Endodermal cell (in vitro differentiated cells): ENCODE measurements at regions not wholly inside any gene's neighbourhood (a gene's known extent, or its start where the extent isn't known, plus 50 kb on each side); places are given as distances from the start of the nearest gene placed in this dataset.
"Not testable (repeated sequence)": the region's sequence is repeated elsewhere in the genome, so short reads cannot be mapped to it uniquely, and the experiment has no call there.

Source experiments
- DNase-seq: peaks from one replicate; pipeline ENCODE4 v3.0.0-alpha.2; 2017
- H3K27ac ChIP-seq: 2 replicates; pipeline ENCODE4 v1.5.1; 2013; ENCODE audit warnings: mild to moderate bottlenecking, low read depth, low read length, moderate library complexity
- H3K27me3 ChIP-seq: 2 replicates; pipeline ENCODE4 v1.6.1; 2013; ENCODE audit warnings: mild to moderate bottlenecking, low read length, moderate library complexity; ENCODE audit not compliant: insufficient read depth, control insufficient read depth, poor library complexity, severe bottlenecking
- H3K36me3 ChIP-seq: 2 replicates; pipeline ENCODE4 v1.7.0; 2013; ENCODE audit warnings: mild to moderate bottlenecking, low read length, moderate library complexity; ENCODE audit not compliant: control insufficient read depth, insufficient read depth
- H3K4me1 ChIP-seq: one replicate; pipeline ENCODE4 v1.7.0; 2013; ENCODE audit warnings: low read length; ENCODE audit not compliant: control insufficient read depth, insufficient read depth
- H3K4me3 ChIP-seq: 2 replicates; pipeline ENCODE4 v1.5.1; 2013; ENCODE audit warnings: mild to moderate bottlenecking, low read length, moderate library complexity
- H3K9ac ChIP-seq: 2 replicates; pipeline ENCODE4 v1.6.1; 2013; ENCODE audit warnings: mild to moderate bottlenecking, low read length, moderate library complexity; ENCODE audit not compliant: poor library complexity, severe bottlenecking; ENCODE audit errors: extremely low read depth
- H3K9me3 ChIP-seq: 2 replicates; pipeline ENCODE4 v1.6.1; 2013; ENCODE audit warnings: mild to moderate bottlenecking, low read length, moderate library complexity; ENCODE audit not compliant: control insufficient read depth
- H3K27ac Mint-ChIP-seq: 2 replicates; pipeline ENCODE4 v1.8.0; 2020; ENCODE audit warnings: mixed read lengths
- H3K27me3 Mint-ChIP-seq: 2 replicates; pipeline ENCODE4 v1.8.0; 2021; ENCODE audit warnings: mild to moderate bottlenecking, mixed read lengths; ENCODE audit not compliant: insufficient read depth
- H3K36me3 Mint-ChIP-seq: 2 replicates; pipeline ENCODE4 v1.8.0; 2020; ENCODE audit warnings: low read depth, mixed read lengths
- H3K4me1 Mint-ChIP-seq: 2 replicates; pipeline ENCODE4 v1.8.0; 2020; ENCODE audit warnings: mixed read lengths
- H3K4me3 Mint-ChIP-seq: 2 replicates; pipeline ENCODE4 v1.8.0; 2020; ENCODE audit warnings: mild to moderate bottlenecking, moderate library complexity, mixed read lengths
- H3K9me3 Mint-ChIP-seq: 2 replicates; pipeline ENCODE4 v1.8.0; 2020; ENCODE audit warnings: mild to moderate bottlenecking, mixed read lengths
- CTCF ChIP-seq: fragments of 200-600 bp; sonication (generic); conservative IDR thresholded peaks from 2 replicates; pipeline ENCODE4 v1.5.0; 2021; ENCODE audit warnings: antibody characterized with exemption, mild to moderate bottlenecking
- WGBS, 2 experiments: methylation state at CpG; one replicate each; pipeline versions ENCODE4 v1.1.5 to v1.1.7; 2013; ENCODE audit warnings: missing lambda C conversion rate in 2 of 2, mixed read lengths in 1 of 2; ENCODE audit not compliant: insufficient coverage in 1 of 2, insufficient read length in 1 of 2; 5-methylcytosine and 5-hydroxymethylcytosine counted together

GRCh38 chr12:87575906-87576305 is 453.3 kb downstream of the C12orf50 start:
- H3K4me1 Mint-ChIP-seq, result peaks cover 21% of the 10 kb centered on the region

GRCh38 chr12:87566918-87567317 is 462.3 kb downstream of the C12orf50 start:
- DNase-seq, H3K36me3 Mint-ChIP-seq, H3K4me1 ChIP-seq, H3K27me3 Mint-ChIP-seq, H3K4me3 Mint-ChIP-seq, H3K36me3 ChIP-seq, H3K4me1 Mint-ChIP-seq, H3K27ac ChIP-seq, H3K27ac Mint-ChIP-seq, H3K4me3 ChIP-seq, H3K9ac ChIP-seq, H3K27me3 ChIP-seq: not testable (repeated sequence)
- H3K9me3 ChIP-seq, result peaks cover 29% of the 10 kb centered on the region
- peaks cover 26% of the 10 kb centered on the region for H3K9me3 Mint-ChIP-seq
- WGBS, 2 experiments, result 90 to 96% methylated on average over 2 to 4 of the region's 4 CpGs

More at GRCh38 chr12:87575906-87576305, 453.3 kb downstream of the C12orf50 start:
- Histone ChIP-seq H3K4me3 (no peak overlapping the region), H3K9ac (no peak overlapping the region), H3K4me1 (peaks cover 3% of the 10 kb centered on the region), H3K36me3 (no peaks in the 10 kb centered on the region), H3K27ac (no peak overlapping the region), H3K27me3 (no peaks in the 10 kb centered on the region), H3K9me3 (peaks cover 29% of the 10 kb centered on the region)
- Mint-ChIP-seq H3K9me3 (peaks cover 24% of the 10 kb centered on the region), H3K36me3 (peaks cover 2% of the 10 kb centered on the region), H3K4me3 (no peak overlapping the region), H3K27me3 (peaks cover 12% of the 10 kb centered on the region), H3K27ac (peak overlapping the region; percentile 48)
- WGBS, 2 experiments, result 40% methylated on average over 2 of the region's 2 CpGs; no CpG with 5 or more reads in 1 of the 2 experiments
- TF ChIP-seq CTCF, result no peak
- DNase-seq, result peak; percentile 88

GRCh38 chr12:87556985-87557384 is 472.2 kb downstream of the C12orf50 start:
- peaks cover 3% of the 10 kb centered on the region for H3K27me3 Mint-ChIP-seq
- H3K9me3 ChIP-seq, result peaks cover 5% of the 10 kb centered on the region
- TF ChIP-seq CTCF, result no peak
- no peaks in the 10 kb centered on the region for H3K36me3 ChIP-seq
- no peak overlapping the region for H3K4me3 ChIP-seq
- H3K27me3 ChIP-seq, result no peaks in the 10 kb centered on the region
- H3K4me1 ChIP-seq, result no peaks in the 10 kb centered on the region
- no peak overlapping the region for H3K27ac Mint-ChIP-seq
- no peak for DNase-seq
- no peaks in the 10 kb centered on the region for H3K36me3 Mint-ChIP-seq
- H3K4me1 Mint-ChIP-seq, result peaks cover 17% of the 10 kb centered on the region
- no peak overlapping the region for H3K4me3 Mint-ChIP-seq
- no peak overlapping the region for H3K9ac ChIP-seq
- H3K9me3 Mint-ChIP-seq, result peaks cover 9% of the 10 kb centered on the region
- WGBS, 2 experiments, result 91 to 93% methylated on average over 2 to 5 of the region's 5 CpGs
- no peak overlapping the region for H3K27ac ChIP-seq

GRCh38 chr12:87531213-87531612 is 498.0 kb downstream of the C12orf50 start:
- DNase-seq, result peak; percentile 73

More at GRCh38 chr12:87531213-87531612, 498.0 kb downstream of the C12orf50 start:
- H3K4me3 Mint-ChIP-seq, H3K4me1 ChIP-seq, H3K36me3 ChIP-seq, H3K9me3 Mint-ChIP-seq, H3K4me1 Mint-ChIP-seq, H3K27ac ChIP-seq, H3K9me3 ChIP-seq, H3K4me3 ChIP-seq, H3K9ac ChIP-seq, H3K36me3 Mint-ChIP-seq, H3K27me3 ChIP-seq, H3K27me3 Mint-ChIP-seq, H3K27ac Mint-ChIP-seq: not testable (repeated sequence)
- 91 to 100% methylated on average over 1 to 5 of the region's 5 CpGs for WGBS, 2 experiments
